H9 (cell line): ENCODE measurements at regions not wholly inside any gene's neighbourhood (a gene's known extent, or its start where the extent isn't known, plus 50 kb on each side); places are given as distances from the start of the nearest gene placed in this dataset.

Experiments used
- DNase-seq: peaks from one replicate; pipeline ENCODE4 v3.0.0-alpha.2; 2017
- H2AFZ ChIP-seq: one replicate; pipeline ENCODE4 v1.6.1; 2013; ENCODE audit warnings: mild to moderate bottlenecking, low read length, control low read depth, moderate library complexity
- H2AK5ac ChIP-seq: 2 replicates; pipeline ENCODE4 v1.6.1; 2013; ENCODE audit warnings: low read length, control low read depth, mixed read lengths; ENCODE audit not compliant: insufficient read length
- H2BK120ac ChIP-seq: one replicate; pipeline ENCODE4 v1.6.1; 2013; ENCODE audit warnings: low read depth, mild to moderate bottlenecking, low read length, control low read depth, inconsistent platforms; ENCODE audit not compliant: poor library complexity, severe bottlenecking
- H2BK12ac ChIP-seq: 2 replicates; pipeline ENCODE4 v1.6.1; 2013; ENCODE audit warnings: low read length, control low read depth, mixed read lengths, low read depth; ENCODE audit not compliant: insufficient read length
- H2BK15ac ChIP-seq: 2 replicates; pipeline ENCODE4 v1.6.1; 2013; ENCODE audit warnings: low read depth, low read length, control low read depth
- H2BK20ac ChIP-seq: one replicate; pipeline ENCODE4 v1.6.1; 2013; ENCODE audit warnings: low read depth, mild to moderate bottlenecking, low read length, control low read depth, inconsistent platforms; ENCODE audit not compliant: poor library complexity, severe bottlenecking
- H2BK5ac ChIP-seq: 2 replicates; pipeline ENCODE4 v1.6.1; 2013; ENCODE audit warnings: low read length, control low read depth, mixed read lengths; ENCODE audit not compliant: insufficient read length
- H3K14ac ChIP-seq: 2 replicates; pipeline ENCODE4 v1.6.1; 2013; ENCODE audit warnings: low read length, control low read depth; ENCODE audit not compliant: insufficient read depth
- H3K18ac ChIP-seq: 2 replicates; pipeline ENCODE4 v1.6.1; 2013; ENCODE audit warnings: low read depth, mild to moderate bottlenecking, mixed read lengths, low read length, control low read depth; ENCODE audit not compliant: insufficient read length
- H3K23ac ChIP-seq: 2 replicates; pipeline ENCODE4 v1.6.1; 2013; ENCODE audit warnings: low read length, control low read depth, mixed read lengths, low read depth; ENCODE audit not compliant: insufficient read length
- H3K23me2 ChIP-seq: 2 replicates; pipeline ENCODE4 v1.6.1; 2013; ENCODE audit warnings: low read depth, mild to moderate bottlenecking, mixed read lengths, low read length, control low read depth; ENCODE audit not compliant: insufficient read length, poor library complexity, severe bottlenecking
- H3K27ac ChIP-seq: 2 replicates; pipeline ENCODE4 v1.5.1; 2013; ENCODE audit warnings: low read length, control low read depth, mixed read lengths, low read depth; ENCODE audit not compliant: insufficient read length
- H3K27me3 ChIP-seq: 2 replicates; pipeline ENCODE4 v1.6.1; 2013; ENCODE audit warnings: low read length, control low read depth, inconsistent platforms; ENCODE audit not compliant: insufficient read depth
- H3K4ac ChIP-seq: 2 replicates; pipeline ENCODE4 v1.6.1; 2013; ENCODE audit warnings: low read depth, mild to moderate bottlenecking, control low read depth, inconsistent platforms, low read length, moderate library complexity
- H3K4me1 ChIP-seq: 2 replicates; pipeline ENCODE4 v1.6.1; 2013; ENCODE audit warnings: low read length, control low read depth, inconsistent platforms; ENCODE audit not compliant: insufficient read depth
- H3K4me2 ChIP-seq: 2 replicates; pipeline ENCODE4 v1.6.1; 2013; ENCODE audit warnings: low read length, control low read depth, mixed read lengths; ENCODE audit not compliant: insufficient read length, insufficient read depth
- H3K56ac ChIP-seq: 2 replicates; pipeline ENCODE4 v1.6.1; 2013; ENCODE audit warnings: low read depth, mild to moderate bottlenecking, mixed read lengths, low read length, control low read depth; ENCODE audit not compliant: insufficient read length
- H3K79me1 ChIP-seq: 2 replicates; pipeline ENCODE4 v1.6.1; 2013; ENCODE audit warnings: low read depth, mild to moderate bottlenecking, moderate library complexity, low read length, control low read depth, inconsistent platforms; ENCODE audit not compliant: insufficient read depth, poor library complexity, severe bottlenecking
- H3K79me2 ChIP-seq: 2 replicates; pipeline ENCODE4 v1.6.1; 2013; ENCODE audit warnings: low read length, control low read depth, inconsistent platforms; ENCODE audit not compliant: insufficient read depth
- H3K9ac ChIP-seq: 2 replicates; pipeline ENCODE4 v1.6.1; 2013; ENCODE audit warnings: low read length, control low read depth, mixed read lengths; ENCODE audit not compliant: insufficient read length; ENCODE audit errors: extremely low read depth
- H3K9me3 ChIP-seq: one replicate; pipeline ENCODE4 v1.6.1; 2013; ENCODE audit warnings: low read depth, low read length, inconsistent platforms; ENCODE audit not compliant: control insufficient read depth
- H3T11ph ChIP-seq: one replicate; pipeline ENCODE4 v1.6.1; 2013; ENCODE audit warnings: mild to moderate bottlenecking, low read length, control low read depth, inconsistent platforms
- H4K20me1 ChIP-seq: one replicate; pipeline ENCODE4 v1.6.1; 2013; ENCODE audit not compliant: control insufficient read depth, insufficient read length, insufficient read depth
- H4K5ac ChIP-seq: 2 replicates; pipeline ENCODE4 v1.6.1; 2013; ENCODE audit warnings: low read depth, mild to moderate bottlenecking, mixed read lengths, low read length, control low read depth; ENCODE audit not compliant: insufficient read length
- H4K8ac ChIP-seq: replicated peaks from 2 replicates; pipeline ENCODE4 v1.6.1; 2013; ENCODE audit warnings: low read length, control low read depth, mixed read lengths, low read depth; ENCODE audit not compliant: insufficient read length
- H4K91ac ChIP-seq: 2 replicates; pipeline ENCODE4 v1.6.1; 2013; ENCODE audit warnings: low read depth, mild to moderate bottlenecking, moderate library complexity, mixed read lengths, low read length, control low read depth; ENCODE audit not compliant: insufficient read length
- H3K27ac Mint-ChIP-seq, 3 experiments: 2 replicates in 2 of 3; 3 replicates in 1 of 3; pipeline ENCODE4 v1.8.0; 2020 to 2021; ENCODE audit warnings: mixed read lengths in 3 of 3, mild to moderate bottlenecking in 1 of 3, moderate library complexity in 1 of 3
- H3K27me3 Mint-ChIP-seq: 2 replicates; pipeline ENCODE4 v1.8.0; 2021; ENCODE audit warnings: low read depth, mild to moderate bottlenecking, moderate library complexity, mixed read lengths
- H3K36me3 Mint-ChIP-seq, 3 experiments: 2 replicates in 2 of 3; 3 replicates in 1 of 3; pipeline ENCODE4 v1.8.0; 2020 to 2021; ENCODE audit warnings: low read depth in 3 of 3, mixed read lengths in 3 of 3; ENCODE audit not compliant: insufficient read depth in 1 of 3
- H3K4me1 Mint-ChIP-seq, 2 experiments: 2 replicates each; pipeline ENCODE4 v1.8.0; 2020; ENCODE audit warnings: mixed read lengths in 2 of 2
- H3K4me3 Mint-ChIP-seq, 2 experiments: 2 replicates in 1 of 2; 3 replicates in 1 of 2; pipeline ENCODE4 v1.8.0; 2020 to 2021; ENCODE audit warnings: mild to moderate bottlenecking in 2 of 2, mixed read lengths in 2 of 2, moderate library complexity in 1 of 2
- H3K9me3 Mint-ChIP-seq, 2 experiments: 2 replicates in 1 of 2; 3 replicates in 1 of 2; pipeline ENCODE4 v1.8.0; 2020; ENCODE audit warnings: mild to moderate bottlenecking in 2 of 2, mixed read lengths in 2 of 2, moderate library complexity in 1 of 2
- WGBS: extraction: QIAGEN DNeasy Blood & Tissue Kit; methylation state at CpG from one replicate; pipeline ENCODE4 v1.1.7; 2013; ENCODE audit warnings: missing lambda C conversion rate, low lambda C conversion rate, mixed read lengths; ENCODE audit not compliant: insufficient read length; ENCODE audit errors: extremely low coverage; 5-methylcytosine and 5-hydroxymethylcytosine counted together
- TF ChIP-seq, protein P1 (sequence below): fragments of 200-600 bp; sonication (generic); conservative IDR thresholded peaks from 3 replicates; pipeline ENCODE4 v1.8.0; 2021; ENCODE audit warnings: antibody characterized with exemption, mild to moderate bottlenecking

DNA sequence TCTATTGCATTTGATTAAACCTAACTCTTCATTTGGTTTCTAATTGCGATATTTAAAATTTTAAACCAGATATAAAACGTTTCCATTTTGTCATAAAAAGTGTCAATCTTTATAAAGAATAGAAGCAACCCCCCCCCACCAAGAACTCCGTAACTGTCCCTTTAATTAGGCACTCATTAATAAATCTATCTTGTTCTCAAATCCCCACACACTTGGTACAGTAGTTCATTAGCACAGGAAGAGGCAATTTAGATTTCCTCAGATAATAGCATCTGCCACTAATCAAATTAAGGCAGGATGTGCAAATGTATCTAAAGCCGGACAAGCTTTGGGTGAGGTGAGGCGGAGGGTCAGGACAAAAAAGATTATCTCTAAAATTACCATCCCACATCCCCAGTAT lies 1143.3 kb upstream of the AUTS2 start:
- H3K79me1 ChIP-seq: no peaks in the 10 kb centered on the region
- H3K9ac ChIP-seq: no peak overlapping the region
- TF ChIP-seq, protein P1, sequence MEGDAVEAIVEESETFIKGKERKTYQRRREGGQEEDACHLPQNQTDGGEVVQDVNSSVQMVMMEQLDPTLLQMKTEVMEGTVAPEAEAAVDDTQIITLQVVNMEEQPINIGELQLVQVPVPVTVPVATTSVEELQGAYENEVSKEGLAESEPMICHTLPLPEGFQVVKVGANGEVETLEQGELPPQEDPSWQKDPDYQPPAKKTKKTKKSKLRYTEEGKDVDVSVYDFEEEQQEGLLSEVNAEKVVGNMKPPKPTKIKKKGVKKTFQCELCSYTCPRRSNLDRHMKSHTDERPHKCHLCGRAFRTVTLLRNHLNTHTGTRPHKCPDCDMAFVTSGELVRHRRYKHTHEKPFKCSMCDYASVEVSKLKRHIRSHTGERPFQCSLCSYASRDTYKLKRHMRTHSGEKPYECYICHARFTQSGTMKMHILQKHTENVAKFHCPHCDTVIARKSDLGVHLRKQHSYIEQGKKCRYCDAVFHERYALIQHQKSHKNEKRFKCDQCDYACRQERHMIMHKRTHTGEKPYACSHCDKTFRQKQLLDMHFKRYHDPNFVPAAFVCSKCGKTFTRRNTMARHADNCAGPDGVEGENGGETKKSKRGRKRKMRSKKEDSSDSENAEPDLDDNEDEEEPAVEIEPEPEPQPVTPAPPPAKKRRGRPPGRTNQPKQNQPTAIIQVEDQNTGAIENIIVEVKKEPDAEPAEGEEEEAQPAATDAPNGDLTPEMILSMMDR: no peak
- H3K9me3 ChIP-seq: no peaks in the 10 kb centered on the region
- H3K4ac ChIP-seq: no peak overlapping the region
- no peak overlapping the region for H3K23ac ChIP-seq
- H4K91ac ChIP-seq: no peak overlapping the region
- H2BK20ac ChIP-seq: no peak overlapping the region
- no peak overlapping the region for H3K27ac ChIP-seq
- H2AFZ ChIP-seq: no peak overlapping the region
- no peaks in the 10 kb centered on the region for H3K4me1 ChIP-seq
- no peak overlapping the region for H4K8ac ChIP-seq
- DNase-seq: no peak
- no CpG with 5 or more reads among the region's 5 CpGs for WGBS
- H3K4me3 Mint-ChIP-seq: no peak overlapping the region
- H3K27me3 ChIP-seq: no peaks in the 10 kb centered on the region
- no peak overlapping the region for H4K5ac ChIP-seq
- no peak overlapping the region for H3K14ac ChIP-seq
- no peaks in the 10 kb centered on the region for H4K20me1 ChIP-seq
- no peak overlapping the region for H3T11ph ChIP-seq
- H3K79me2 ChIP-seq: no peaks in the 10 kb centered on the region
- no peak overlapping the region for H3K18ac ChIP-seq
- H2BK120ac ChIP-seq: no peak overlapping the region
- H3K23me2 ChIP-seq: no peaks in the 10 kb centered on the region
- H3K4me2 ChIP-seq: no peak overlapping the region
- H3K56ac ChIP-seq: no peak overlapping the region
- no peaks in the 10 kb centered on the region for H3K4me1 Mint-ChIP-seq
- H2BK5ac ChIP-seq: no peak overlapping the region
- no peaks in the 10 kb centered on the region; a peak in 1 of 7 replicates for H3K36me3 Mint-ChIP-seq
- H2BK15ac ChIP-seq: no peak overlapping the region
- peaks cover 6 to 12% of the 10 kb centered on the region in 2 experiments for H3K9me3 Mint-ChIP-seq
- no peak overlapping the region for H2BK12ac ChIP-seq
- no peak overlapping the region for H2AK5ac ChIP-seq
- H3K27me3 Mint-ChIP-seq: peaks cover 2% of the 10 kb centered on the region; the same call in 1 of the 2 replicates
- H3K27ac Mint-ChIP-seq: no peak overlapping the region
